ENCODE measurements at regions not wholly inside any gene's neighbourhood (a gene's known extent, or its start where the extent isn't known, plus 50 kb on each side); places are given as distances from the start of the nearest gene placed in this dataset.

DNA sequence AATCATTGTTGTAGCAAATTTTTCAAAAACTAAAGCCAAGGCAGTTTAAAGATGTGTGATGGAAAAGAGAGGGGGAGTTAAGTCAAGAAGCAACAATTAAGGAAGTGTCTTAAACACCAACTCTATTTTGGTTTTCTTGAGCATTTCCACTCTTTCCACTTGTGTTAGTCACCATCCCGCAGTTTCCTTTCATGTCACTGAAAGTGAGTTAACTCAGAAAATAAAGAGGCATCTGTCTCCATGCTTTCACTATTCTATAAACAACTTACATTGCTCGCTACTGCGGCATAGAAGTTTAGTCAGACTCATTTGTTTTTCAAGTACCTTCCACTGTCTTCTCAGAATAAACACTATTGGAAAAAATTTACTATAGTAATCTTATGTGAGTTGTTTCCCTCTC lies 284.9 kb upstream of the SEMA3D start:
- CTCF ChIA-PET, result no interaction called here
- POLR2A ChIA-PET, result no interaction called here
- TF ChIP-seq, protein P1, sequence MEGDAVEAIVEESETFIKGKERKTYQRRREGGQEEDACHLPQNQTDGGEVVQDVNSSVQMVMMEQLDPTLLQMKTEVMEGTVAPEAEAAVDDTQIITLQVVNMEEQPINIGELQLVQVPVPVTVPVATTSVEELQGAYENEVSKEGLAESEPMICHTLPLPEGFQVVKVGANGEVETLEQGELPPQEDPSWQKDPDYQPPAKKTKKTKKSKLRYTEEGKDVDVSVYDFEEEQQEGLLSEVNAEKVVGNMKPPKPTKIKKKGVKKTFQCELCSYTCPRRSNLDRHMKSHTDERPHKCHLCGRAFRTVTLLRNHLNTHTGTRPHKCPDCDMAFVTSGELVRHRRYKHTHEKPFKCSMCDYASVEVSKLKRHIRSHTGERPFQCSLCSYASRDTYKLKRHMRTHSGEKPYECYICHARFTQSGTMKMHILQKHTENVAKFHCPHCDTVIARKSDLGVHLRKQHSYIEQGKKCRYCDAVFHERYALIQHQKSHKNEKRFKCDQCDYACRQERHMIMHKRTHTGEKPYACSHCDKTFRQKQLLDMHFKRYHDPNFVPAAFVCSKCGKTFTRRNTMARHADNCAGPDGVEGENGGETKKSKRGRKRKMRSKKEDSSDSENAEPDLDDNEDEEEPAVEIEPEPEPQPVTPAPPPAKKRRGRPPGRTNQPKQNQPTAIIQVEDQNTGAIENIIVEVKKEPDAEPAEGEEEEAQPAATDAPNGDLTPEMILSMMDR (IDR thresholded peaks at IDR 0.05; ENCODE audit: control extremely low read depth, extremely low read depth, low read depth, missing control alignments), result no peak
- no peak for DNase-seq (ENCODE audit: extremely low spot score)

DNA sequence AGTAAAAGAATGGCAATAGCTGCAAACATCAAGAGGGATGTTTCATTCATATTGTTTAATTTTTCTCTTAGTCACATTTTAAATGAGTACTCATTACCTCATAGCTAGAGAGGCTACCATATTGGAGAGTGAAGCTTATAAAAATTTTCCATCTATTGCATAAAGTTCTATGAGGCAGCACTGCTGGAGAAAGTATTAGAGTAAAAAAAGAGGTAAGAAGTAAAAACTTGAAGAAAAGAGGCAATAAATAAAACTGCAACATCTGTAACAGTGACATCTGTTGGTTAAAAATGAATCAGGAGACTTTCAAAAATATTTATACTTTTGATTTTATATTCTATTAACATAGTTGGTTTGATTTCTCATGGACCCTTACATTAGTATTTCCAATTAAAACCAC lies 284.5 kb upstream of the SEMA3D start:
- POLR2A ChIA-PET, result no interaction called here
- TF ChIP-seq, protein P1 (IDR thresholded peaks at IDR 0.05; ENCODE audit: control extremely low read depth, extremely low read depth, low read depth, missing control alignments), result no peak
- CTCF ChIA-PET, result no interaction called here
- no peak for DNase-seq (ENCODE audit: extremely low spot score)

DNA sequence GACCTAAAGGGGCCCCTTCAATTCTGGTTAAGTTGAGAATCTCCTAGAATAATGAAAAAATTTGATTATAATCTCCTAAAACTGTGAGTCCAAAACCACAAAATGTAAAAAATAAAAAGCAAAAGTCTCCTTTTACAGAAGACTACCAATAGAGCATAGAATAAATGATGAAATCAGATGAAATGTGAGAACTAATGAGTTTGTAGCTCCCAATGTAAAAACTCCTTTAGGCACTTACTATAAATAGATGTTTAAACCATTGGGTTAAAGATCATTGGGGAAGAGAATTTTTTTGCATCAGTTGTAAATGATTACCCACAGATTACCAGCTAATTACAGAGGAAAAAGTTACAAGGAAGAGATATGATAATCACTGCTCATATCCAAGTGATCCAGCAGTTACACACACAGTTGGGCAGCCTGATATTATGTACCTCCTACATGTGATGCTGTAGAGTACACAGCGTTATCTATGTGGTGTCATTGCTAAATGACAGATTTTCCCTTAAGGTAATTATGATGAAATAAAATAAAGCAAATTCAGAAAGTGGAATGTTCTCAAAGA lies 282.7 kb upstream of the SEMA3D start:
- DNase-seq (ENCODE audit: extremely low spot score), result no peak
- TF ChIP-seq, protein P1 (IDR thresholded peaks at IDR 0.05; ENCODE audit: control extremely low read depth, extremely low read depth, low read depth, missing control alignments), result no peak
- ChIA-PET POLR2A (no interaction called here), CTCF (interaction anchor here (1.2 kb wide), 1 partner anchor 10 kb away, joined by 5 read pairs; no protein-coding TSS in a partner anchor)

DNA sequence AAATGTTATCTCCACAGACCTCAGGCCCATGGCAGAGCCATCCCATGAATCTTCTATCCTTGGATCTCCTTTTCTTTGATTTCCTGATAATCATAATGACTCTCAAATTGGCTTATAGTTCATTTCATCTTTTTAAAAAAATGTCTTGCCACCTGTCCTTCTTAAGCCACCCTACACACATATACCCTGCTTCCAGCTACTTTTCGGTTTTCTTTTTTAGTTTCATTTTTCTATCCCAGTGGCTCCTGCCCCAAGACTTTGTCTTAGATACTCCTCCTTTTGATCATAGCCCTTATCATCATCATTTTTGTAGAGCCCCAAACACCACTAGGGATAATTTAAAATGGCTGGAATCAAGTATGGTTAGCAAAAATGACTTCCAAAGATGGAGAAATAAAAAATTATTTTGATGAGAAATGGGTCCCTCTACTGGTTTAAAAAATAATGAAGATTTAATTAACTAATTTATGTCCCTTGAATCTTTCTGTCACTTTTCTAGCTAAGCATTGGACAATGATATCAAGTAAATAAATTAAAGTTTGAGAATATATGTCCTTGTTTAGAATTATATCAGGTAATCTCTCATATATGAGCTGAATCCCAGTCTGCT lies 277.3 kb upstream of the SEMA3D start:
- DNase-seq (ENCODE audit: extremely low spot score), result no peak
- CTCF ChIA-PET, result interaction anchor here (0.6 to 1.7 kb wide), 6 partner anchors 10 to 364 kb away, joined by 3 to 7 read pairs (median 4); no protein-coding TSS in a partner anchor
- POLR2A ChIA-PET, result no interaction called here
- TF ChIP-seq, protein P1 (IDR thresholded peaks at IDR 0.05; ENCODE audit: control extremely low read depth, extremely low read depth, low read depth, missing control alignments), result no peak

DNA sequence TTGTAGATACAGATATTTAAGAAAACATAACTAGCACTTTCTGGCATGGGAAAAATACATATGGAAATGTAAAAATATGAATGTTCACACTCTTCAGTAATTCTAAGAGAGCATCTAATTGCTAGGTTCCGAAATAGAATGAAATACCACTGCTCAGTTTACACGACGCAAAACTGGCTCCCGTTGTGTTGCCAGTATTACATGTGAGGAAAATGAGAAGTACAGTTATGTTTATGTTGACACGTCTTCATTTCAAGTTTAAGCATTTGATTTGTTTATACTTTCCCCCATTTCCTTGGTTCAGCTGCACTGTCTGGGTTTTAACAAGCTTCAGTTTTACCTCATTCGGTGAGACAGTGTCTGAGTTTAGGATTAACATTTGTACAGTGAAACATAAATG lies 275.8 kb upstream of the SEMA3D start:
- DNase-seq (ENCODE audit: extremely low spot score), result no peak
- ChIA-PET CTCF (interaction anchor here (0.7 kb wide), 1 partner anchor 9 kb away, joined by 3 read pairs; no protein-coding TSS in a partner anchor), POLR2A (no interaction called here)
- TF ChIP-seq, protein P1 (IDR thresholded peaks at IDR 0.05; ENCODE audit: control extremely low read depth, extremely low read depth, low read depth, missing control alignments), result no peak

DNA sequence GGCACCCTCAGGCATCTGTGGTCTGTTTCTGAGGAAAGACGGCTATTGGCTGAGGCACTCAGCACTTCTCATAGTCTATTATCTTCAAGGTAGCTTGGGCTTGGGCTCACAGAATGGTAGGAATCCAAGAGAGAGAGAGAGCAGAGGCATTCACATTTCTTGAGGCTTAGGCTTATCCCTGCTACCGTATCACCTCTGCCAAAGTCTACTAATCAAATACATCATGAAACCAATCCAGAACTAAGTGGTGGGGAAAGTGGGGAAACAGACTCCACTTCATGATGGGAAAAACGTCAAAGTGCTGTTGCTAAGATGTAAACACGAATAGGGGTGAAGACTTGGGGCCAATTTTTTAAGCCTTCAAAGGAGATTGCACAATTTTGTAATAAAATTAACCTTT lies 271.1 kb upstream of the SEMA3D start:
- no peak for DNase-seq (ENCODE audit: extremely low spot score)
- CTCF ChIA-PET, result no interaction called here
- TF ChIP-seq, protein P1 (IDR thresholded peaks at IDR 0.05; ENCODE audit: control extremely low read depth, extremely low read depth, low read depth, missing control alignments), result no peak
- POLR2A ChIA-PET, result no interaction called here

Data from GM10248 (cell line).